HepG2 (cell line): ENCODE measurements at regions not wholly inside any gene's neighbourhood (a gene's known extent, or its start where the extent isn't known, plus 50 kb on each side); places are given as distances from the start of the nearest gene placed in this dataset.

ENCODE experiments used
- ATF3 ChIP-seq: sonication (generic); formaldehyde crosslinking; IDR thresholded peaks from 2 replicates; pipeline ENCODE4 v1.4.0; 2020; ENCODE audit warnings: missing genetic modification reagents
- DMAP1 ChIP-seq: IDR thresholded peaks from 2 replicates; pipeline ENCODE4 v1.6.1; 2016
- GATAD2A ChIP-seq: IDR thresholded peaks from 2 replicates; pipeline ENCODE4 v1.6.1; 2016
- HNRNPUL1 ChIP-seq: fragments of 200-400 bp; formaldehyde crosslinking; IDR thresholded peaks from 2 replicates; pipeline ENCODE4 v1.6.1; 2017; ENCODE audit warnings: low read depth, mild to moderate bottlenecking, low read length, moderate library complexity
- KDM5B ChIP-seq: sonication (generic); formaldehyde crosslinking; IDR thresholded peaks from 2 replicates; pipeline ENCODE4 v1.4.0; 2020; ENCODE audit warnings: missing genetic modification reagents, mild to moderate bottlenecking, borderline replicate concordance
- MAFK ChIP-seq, 2 experiments: IDR thresholded peaks in 1 of 2; conservative IDR thresholded peaks in 1 of 2; 2 replicates each; pipeline ENCODE4 v1.6.1; 2011; ENCODE audit warnings: improper control_type of control experiment in 2 of 2, low read length in 2 of 2
- PHF20 ChIP-seq: sonication (generic); formaldehyde crosslinking; IDR thresholded peaks from 2 replicates; pipeline ENCODE4 v1.5.0; 2020; ENCODE audit warnings: mild to moderate bottlenecking, missing genetic modification reagents
- PREB ChIP-seq: sonication (generic); formaldehyde crosslinking; IDR thresholded peaks from 2 replicates; pipeline ENCODE4 v1.4.0; 2020; ENCODE audit warnings: missing genetic modification reagents
- REST ChIP-seq, 2 experiments: IDR thresholded peaks; 2 replicates each; pipeline ENCODE4 v1.6.1; 2011 to 2012; ENCODE audit warnings: low read length in 2 of 2, borderline replicate concordance in 1 of 2, low read depth in 1 of 2, mild to moderate bottlenecking in 1 of 2, moderate library complexity in 1 of 2
- ZNF136 ChIP-seq: sonication (generic); formaldehyde crosslinking; IDR thresholded peaks from 2 replicates; pipeline ENCODE4 v1.8.1; 2022; ENCODE audit warnings: low read depth, mild to moderate bottlenecking, moderate library complexity, missing genetic modification reagents
- ZNF230 ChIP-seq: sonication (generic); formaldehyde crosslinking; IDR thresholded peaks from 2 replicates; pipeline ENCODE4 v1.4.0; 2020; ENCODE audit warnings: mild to moderate bottlenecking, missing genetic modification reagents
- ZNF749 ChIP-seq: sonication (generic); formaldehyde crosslinking; IDR thresholded peaks from 2 replicates; pipeline ENCODE4 v1.8.0; 2022; ENCODE audit warnings: mild to moderate bottlenecking, missing genetic modification reagents, moderate library complexity, borderline replicate concordance
- ZNF878 ChIP-seq: sonication (generic); formaldehyde crosslinking; IDR thresholded peaks from 2 replicates; pipeline ENCODE4 v1.8.1; 2023; ENCODE audit warnings: mild to moderate bottlenecking, missing genetic modification reagents, moderate library complexity
- ZSCAN29 ChIP-seq: sonication (generic); formaldehyde crosslinking; conservative IDR thresholded peaks from 2 replicates; pipeline ENCODE4 v1.4.0; 2020; ENCODE audit warnings: mild to moderate bottlenecking, missing genetic modification reagents
- TF ChIP-seq, protein P1 (sequence below): sonication (generic); formaldehyde crosslinking; IDR thresholded peaks from 2 replicates; pipeline ENCODE4 v1.4.0; 2020; ENCODE audit warnings: missing genetic modification reagents
- TF ChIP-seq, protein P2 (sequence below): sonication (generic); formaldehyde crosslinking; IDR thresholded peaks from 2 replicates; pipeline ENCODE4 v1.4.0; 2020; ENCODE audit warnings: mild to moderate bottlenecking, missing genetic modification reagents
- TF ChIP-seq, protein P3 (sequence below): IDR thresholded peaks from 2 replicates; pipeline ENCODE4 v1.6.1; 2012; ENCODE audit warnings: low read length, improper control_type of control experiment

- TF ChIP-seq, protein P1, sequence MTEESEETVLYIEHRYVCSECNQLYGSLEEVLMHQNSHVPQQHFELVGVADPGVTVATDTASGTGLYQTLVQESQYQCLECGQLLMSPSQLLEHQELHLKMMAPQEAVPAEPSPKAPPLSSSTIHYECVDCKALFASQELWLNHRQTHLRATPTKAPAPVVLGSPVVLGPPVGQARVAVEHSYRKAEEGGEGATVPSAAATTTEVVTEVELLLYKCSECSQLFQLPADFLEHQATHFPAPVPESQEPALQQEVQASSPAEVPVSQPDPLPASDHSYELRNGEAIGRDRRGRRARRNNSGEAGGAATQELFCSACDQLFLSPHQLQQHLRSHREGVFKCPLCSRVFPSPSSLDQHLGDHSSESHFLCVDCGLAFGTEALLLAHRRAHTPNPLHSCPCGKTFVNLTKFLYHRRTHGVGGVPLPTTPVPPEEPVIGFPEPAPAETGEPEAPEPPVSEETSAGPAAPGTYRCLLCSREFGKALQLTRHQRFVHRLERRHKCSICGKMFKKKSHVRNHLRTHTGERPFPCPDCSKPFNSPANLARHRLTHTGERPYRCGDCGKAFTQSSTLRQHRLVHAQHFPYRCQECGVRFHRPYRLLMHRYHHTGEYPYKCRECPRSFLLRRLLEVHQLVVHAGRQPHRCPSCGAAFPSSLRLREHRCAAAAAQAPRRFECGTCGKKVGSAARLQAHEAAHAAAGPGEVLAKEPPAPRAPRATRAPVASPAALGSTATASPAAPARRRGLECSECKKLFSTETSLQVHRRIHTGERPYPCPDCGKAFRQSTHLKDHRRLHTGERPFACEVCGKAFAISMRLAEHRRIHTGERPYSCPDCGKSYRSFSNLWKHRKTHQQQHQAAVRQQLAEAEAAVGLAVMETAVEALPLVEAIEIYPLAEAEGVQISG (CRISPR knock-in tag) = peak; percentile 53
- TF ChIP-seq, protein P2, sequence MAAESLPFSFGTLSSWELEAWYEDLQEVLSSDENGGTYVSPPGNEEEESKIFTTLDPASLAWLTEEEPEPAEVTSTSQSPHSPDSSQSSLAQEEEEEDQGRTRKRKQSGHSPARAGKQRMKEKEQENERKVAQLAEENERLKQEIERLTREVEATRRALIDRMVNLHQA (CRISPR knock-in tag) = no peak
- TF ChIP-seq ZNF749 (peak; percentile 71; the same call in 1 of the 2 replicates), KDM5B (peak; percentile 62; the same call in 1 of the 2 replicates), ZNF230 (peak; percentile 80; the same call in 1 of the 2 replicates), ZNF878 (CRISPR knock-in tag) (no peak), REST (IDR thresholded peaks at IDR 0.05; ENCODE audit: borderline replicate concordance in 1 of 2, low read depth in 1 of 2, low read length in 2 of 2) (no peak), DMAP1 (peak; percentile 72), GATAD2A (CRISPR knock-in tag) (peak; percentile 50), ZNF136 (no peak; the same call in 1 of the 2 replicates), PREB (CRISPR knock-in tag) (no peak), HNRNPUL1 (no peak), ZSCAN29 (peak; percentile 96), ATF3 (CRISPR knock-in tag) (peak; percentile 92), MAFK (conservative IDR thresholded peaks at IDR 0.05 in 1 of 2, IDR thresholded peaks at IDR 0.05 in 1 of 2; ENCODE audit: low read length in 2 of 2) (no peak), PHF20 (CRISPR knock-in tag) (peak; percentile 52; the same call in 1 of the 2 replicates)
- TF ChIP-seq, protein P3, sequence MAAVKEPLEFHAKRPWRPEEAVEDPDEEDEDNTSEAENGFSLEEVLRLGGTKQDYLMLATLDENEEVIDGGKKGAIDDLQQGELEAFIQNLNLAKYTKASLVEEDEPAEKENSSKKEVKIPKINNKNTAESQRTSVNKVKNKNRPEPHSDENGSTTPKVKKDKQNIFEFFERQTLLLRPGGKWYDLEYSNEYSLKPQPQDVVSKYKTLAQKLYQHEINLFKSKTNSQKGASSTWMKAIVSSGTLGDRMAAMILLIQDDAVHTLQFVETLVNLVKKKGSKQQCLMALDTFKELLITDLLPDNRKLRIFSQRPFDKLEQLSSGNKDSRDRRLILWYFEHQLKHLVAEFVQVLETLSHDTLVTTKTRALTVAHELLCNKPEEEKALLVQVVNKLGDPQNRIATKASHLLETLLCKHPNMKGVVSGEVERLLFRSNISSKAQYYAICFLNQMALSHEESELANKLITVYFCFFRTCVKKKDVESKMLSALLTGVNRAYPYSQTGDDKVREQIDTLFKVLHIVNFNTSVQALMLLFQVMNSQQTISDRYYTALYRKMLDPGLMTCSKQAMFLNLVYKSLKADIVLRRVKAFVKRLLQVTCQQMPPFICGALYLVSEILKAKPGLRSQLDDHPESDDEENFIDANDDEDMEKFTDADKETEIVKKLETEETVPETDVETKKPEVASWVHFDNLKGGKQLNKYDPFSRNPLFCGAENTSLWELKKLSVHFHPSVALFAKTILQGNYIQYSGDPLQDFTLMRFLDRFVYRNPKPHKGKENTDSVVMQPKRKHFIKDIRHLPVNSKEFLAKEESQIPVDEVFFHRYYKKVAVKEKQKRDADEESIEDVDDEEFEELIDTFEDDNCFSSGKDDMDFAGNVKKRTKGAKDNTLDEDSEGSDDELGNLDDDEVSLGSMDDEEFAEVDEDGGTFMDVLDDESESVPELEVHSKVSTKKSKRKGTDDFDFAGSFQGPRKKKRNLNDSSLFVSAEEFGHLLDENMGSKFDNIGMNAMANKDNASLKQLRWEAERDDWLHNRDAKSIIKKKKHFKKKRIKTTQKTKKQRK = no peak
These were observed 95.1 kb downstream of the ZFP36L2 start (continued) for GRCh38 chr2:43131051-43131889.
